ENCODE measurements at regions not wholly inside any gene's neighbourhood (a gene's known extent, or its start where the extent isn't known, plus 50 kb on each side); places are given as distances from the start of the nearest gene placed in this dataset.
"Not testable (repeated sequence)": the region's sequence is repeated elsewhere in the genome, so short reads cannot be mapped to it uniquely, and the experiment has no call there.

- peak; percentile 2 for DNase-seq
Observed at GRCh38 chr19:20482721-20483120, 82.9 kb downstream of the ZNF737 start.

GRCh38 chr19:20481736-20482135, 83.8 kb downstream of the ZNF737 start:
- no peak for DNase-seq

GRCh38 chr19:20479483-20479882, 86.1 kb downstream of the ZNF737 start:
- no peak for DNase-seq

- no peak for DNase-seq
Observed at GRCh38 chr19:20478936-20479335, 86.6 kb downstream of the ZNF737 start.

- no peak for DNase-seq
Observed at GRCh38 chr19:20472854-20473253, 92.7 kb downstream of the ZNF737 start.

- no peak for DNase-seq
Observed at GRCh38 chr19:20471431-20471830, 94.2 kb downstream of the ZNF737 start.

GRCh38 chr19:20470345-20471135, 95.0 kb downstream of the ZNF737 start:
- no peak for DNase-seq

- DNase-seq: not testable (repeated sequence)
Observed at GRCh38 chr19:20466638-20466990, 99.0 kb downstream of the ZNF737 start.

GRCh38 chr19:20465922-20466637, 99.5 kb downstream of the ZNF737 start:
- not testable (repeated sequence) for DNase-seq

- no peak for DNase-seq
Observed at GRCh38 chr19:20453425-20453935, 112.1 kb downstream of the ZNF737 start.

- no peak for DNase-seq
Observed at GRCh38 chr19:20444202-20444885, 121.2 kb downstream of the ZNF737 start.

GRCh38 chr19:20432266-20432842, 133.2 kb downstream of the ZNF737 start:
- DNase-seq: not testable (repeated sequence)

- DNase-seq: no peak
Observed at GRCh38 chr19:20431826-20432225, 133.8 kb downstream of the ZNF737 start.

- peak; percentile 1 for DNase-seq
Observed at GRCh38 chr19:20423381-20424197, 142.0 kb downstream of the ZNF737 start.

GRCh38 chr19:20422216-20423205, 143.1 kb downstream of the ZNF737 start:
- no peak for DNase-seq

- no peak for DNase-seq
Observed at GRCh38 chr19:20416661-20417060, 148.9 kb downstream of the ZNF737 start.

- DNase-seq: no peak
Observed at GRCh38 chr19:20414120-20414519, 151.5 kb downstream of the ZNF737 start.

- DNase-seq: no peak
Observed at GRCh38 chr19:20413705-20414104, 151.9 kb downstream of the ZNF737 start.

- DNase-seq: no peak
Observed at GRCh38 chr19:20412846-20413245, 152.7 kb downstream of the ZNF737 start.

- no peak for DNase-seq
Observed at GRCh38 chr19:20397292-20397691, 168.3 kb downstream of the ZNF737 start.

- DNase-seq: no peak
Observed at GRCh38 chr19:20388706-20389225, 176.8 kb downstream of the ZNF737 start.

Data from activated CD4-positive, alpha-beta T cell treated with anti-CD3 and anti-CD28 coated beads, Interleukin-2, amount 50 U/mL, for 1 hour (primary cell).